Endodermal cell (in vitro differentiated cells): ENCODE measurements at regions not wholly inside any gene's neighbourhood (a gene's known extent, or its start where the extent isn't known, plus 50 kb on each side); places are given as distances from the start of the nearest gene placed in this dataset.

ENCODE experiments used
- DNase-seq: peaks from one replicate; pipeline ENCODE4 v3.0.0-alpha.2; 2017
- H3K27ac ChIP-seq: 2 replicates; pipeline ENCODE4 v1.5.1; 2013; ENCODE audit warnings: mild to moderate bottlenecking, low read depth, low read length, moderate library complexity
- H3K27me3 ChIP-seq: 2 replicates; pipeline ENCODE4 v1.6.1; 2013; ENCODE audit warnings: mild to moderate bottlenecking, low read length, moderate library complexity; ENCODE audit not compliant: insufficient read depth, control insufficient read depth, poor library complexity, severe bottlenecking
- H3K36me3 ChIP-seq: 2 replicates; pipeline ENCODE4 v1.7.0; 2013; ENCODE audit warnings: mild to moderate bottlenecking, low read length, moderate library complexity; ENCODE audit not compliant: control insufficient read depth, insufficient read depth
- H3K4me1 ChIP-seq: one replicate; pipeline ENCODE4 v1.7.0; 2013; ENCODE audit warnings: low read length; ENCODE audit not compliant: control insufficient read depth, insufficient read depth
- H3K4me3 ChIP-seq: 2 replicates; pipeline ENCODE4 v1.5.1; 2013; ENCODE audit warnings: mild to moderate bottlenecking, low read length, moderate library complexity
- H3K9ac ChIP-seq: 2 replicates; pipeline ENCODE4 v1.6.1; 2013; ENCODE audit warnings: mild to moderate bottlenecking, low read length, moderate library complexity; ENCODE audit not compliant: poor library complexity, severe bottlenecking; ENCODE audit errors: extremely low read depth
- H3K9me3 ChIP-seq: 2 replicates; pipeline ENCODE4 v1.6.1; 2013; ENCODE audit warnings: mild to moderate bottlenecking, low read length, moderate library complexity; ENCODE audit not compliant: control insufficient read depth
- H3K27ac Mint-ChIP-seq: 2 replicates; pipeline ENCODE4 v1.8.0; 2020; ENCODE audit warnings: mixed read lengths
- H3K27me3 Mint-ChIP-seq: 2 replicates; pipeline ENCODE4 v1.8.0; 2021; ENCODE audit warnings: mild to moderate bottlenecking, mixed read lengths; ENCODE audit not compliant: insufficient read depth
- H3K36me3 Mint-ChIP-seq: 2 replicates; pipeline ENCODE4 v1.8.0; 2020; ENCODE audit warnings: low read depth, mixed read lengths
- H3K4me1 Mint-ChIP-seq: 2 replicates; pipeline ENCODE4 v1.8.0; 2020; ENCODE audit warnings: mixed read lengths
- H3K4me3 Mint-ChIP-seq: 2 replicates; pipeline ENCODE4 v1.8.0; 2020; ENCODE audit warnings: mild to moderate bottlenecking, moderate library complexity, mixed read lengths
- H3K9me3 Mint-ChIP-seq: 2 replicates; pipeline ENCODE4 v1.8.0; 2020; ENCODE audit warnings: mild to moderate bottlenecking, mixed read lengths
- CTCF ChIP-seq: fragments of 200-600 bp; sonication (generic); conservative IDR thresholded peaks from 2 replicates; pipeline ENCODE4 v1.5.0; 2021; ENCODE audit warnings: antibody characterized with exemption, mild to moderate bottlenecking
- WGBS, 2 experiments: methylation state at CpG; one replicate each; pipeline versions ENCODE4 v1.1.5 to v1.1.7; 2013; ENCODE audit warnings: missing lambda C conversion rate in 2 of 2, mixed read lengths in 1 of 2; ENCODE audit not compliant: insufficient coverage in 1 of 2, insufficient read length in 1 of 2; 5-methylcytosine and 5-hydroxymethylcytosine counted together

DNA sequence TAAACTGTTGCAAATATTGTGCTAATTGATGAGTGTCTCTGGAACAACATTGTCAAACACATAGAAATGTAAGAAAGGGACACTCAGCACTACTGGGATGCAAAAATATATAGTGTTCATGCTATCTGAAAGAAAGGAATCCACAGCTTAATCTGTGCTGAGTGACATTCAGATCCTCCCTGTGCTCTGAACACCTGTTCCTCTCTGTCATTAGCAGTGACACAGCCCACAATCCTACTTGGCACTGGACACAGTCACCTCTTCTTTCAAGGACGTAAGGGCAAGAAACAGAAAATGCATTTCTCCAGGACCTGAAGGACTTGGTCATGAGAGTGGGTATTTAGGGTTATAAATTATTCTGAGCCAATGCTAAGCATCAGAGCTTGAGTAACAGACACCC lies 121.4 kb upstream of the SV2C start:
- Mint-ChIP-seq H3K4me1 (no peaks in the 10 kb centered on the region), H3K4me3 (no peak overlapping the region), H3K9me3 (peaks cover 6% of the 10 kb centered on the region), H3K27me3 (peaks cover 16% of the 10 kb centered on the region), H3K36me3 (no peaks in the 10 kb centered on the region), H3K27ac (no peak overlapping the region)
- no peak overlapping the region for H3K27ac ChIP-seq
- peaks cover 8% of the 10 kb centered on the region for H3K27me3 ChIP-seq
- H3K9ac ChIP-seq, result no peak overlapping the region
- H3K9me3 ChIP-seq, result peaks cover 24% of the 10 kb centered on the region
- DNase-seq, result no peak
- no peak for TF ChIP-seq CTCF
- no peaks in the 10 kb centered on the region for H3K4me1 ChIP-seq
- WGBS, 2 experiments, result 95 to 100% methylated on average over 1 of the region's 1 CpG
- H3K4me3 ChIP-seq, result no peak overlapping the region
- H3K36me3 ChIP-seq, result no peaks in the 10 kb centered on the region

DNA sequence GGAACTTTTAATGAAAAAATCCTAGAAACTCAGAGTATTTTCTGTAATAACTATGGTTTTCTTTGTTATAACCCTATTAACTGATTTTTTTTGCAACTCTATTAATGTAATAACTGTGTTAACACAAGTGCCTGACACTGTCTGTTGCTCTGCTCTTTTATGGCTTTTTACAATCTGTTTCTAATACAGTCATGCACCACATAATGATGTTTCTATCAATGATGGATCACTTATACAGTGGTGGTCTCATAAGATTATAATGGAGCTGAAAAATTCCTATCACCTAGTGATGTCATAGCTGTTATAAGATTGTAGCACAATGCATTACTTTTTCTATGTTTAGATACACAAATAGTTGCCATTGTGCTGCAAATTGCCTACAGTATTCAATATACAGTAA lies 123.1 kb upstream of the SV2C start:
- no peak overlapping the region for H3K27ac ChIP-seq
- Mint-ChIP-seq H3K27ac (no peak overlapping the region), H3K4me3 (no peak overlapping the region), H3K27me3 (peaks cover 13% of the 10 kb centered on the region), H3K4me1 (no peaks in the 10 kb centered on the region), H3K36me3 (no peaks in the 10 kb centered on the region), H3K9me3 (no peaks in the 10 kb centered on the region)
- no peak for DNase-seq
- H3K9ac ChIP-seq, result no peak overlapping the region
- H3K9me3 ChIP-seq, result peaks cover 10% of the 10 kb centered on the region
- TF ChIP-seq CTCF, result no peak
- H3K27me3 ChIP-seq, result peaks cover 8% of the 10 kb centered on the region
- no peaks in the 10 kb centered on the region for H3K4me1 ChIP-seq
- no peaks in the 10 kb centered on the region for H3K36me3 ChIP-seq
- H3K4me3 ChIP-seq, result no peak overlapping the region

DNA sequence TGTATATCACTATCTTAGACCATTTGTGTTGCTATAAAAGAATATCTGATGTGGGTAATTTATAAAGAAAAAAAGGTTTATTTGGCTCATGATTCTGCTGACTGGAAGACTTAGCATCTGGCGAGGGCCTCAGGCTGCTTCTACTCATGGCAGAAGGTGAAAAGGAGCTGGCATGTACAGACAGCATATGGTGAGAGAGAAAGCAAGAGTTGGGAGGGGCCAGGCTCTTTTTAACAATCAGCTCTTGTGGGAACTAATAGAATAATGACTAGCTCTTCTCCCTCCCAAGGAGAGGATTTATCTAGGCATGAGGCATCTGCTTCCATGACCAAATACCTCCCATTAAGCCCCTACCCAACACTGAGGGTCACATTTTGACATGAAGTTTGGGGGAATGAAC lies 130.2 kb upstream of the SV2C start:
- Mint-ChIP-seq H3K36me3 (no peaks in the 10 kb centered on the region), H3K4me3 (no peak overlapping the region), H3K9me3 (peaks cover 6% of the 10 kb centered on the region), H3K27me3 (peaks cover 1% of the 10 kb centered on the region), H3K27ac (no peak overlapping the region), H3K4me1 (peaks cover 6% of the 10 kb centered on the region)
- Histone ChIP-seq H3K4me3 (no peak overlapping the region), H3K27me3 (peaks cover 7% of the 10 kb centered on the region), H3K27ac (no peak overlapping the region), H3K4me1 (no peaks in the 10 kb centered on the region), H3K9me3 (peaks cover 16% of the 10 kb centered on the region), H3K36me3 (no peaks in the 10 kb centered on the region), H3K9ac (no peak overlapping the region)
- no peak for DNase-seq
- 96 to 100% methylated on average over 1 of the region's 1 CpG for WGBS, 2 experiments
- no peak for TF ChIP-seq CTCF
